Hepatocyte (in vitro differentiated cells): ENCODE measurements at regions not wholly inside any gene's neighbourhood (a gene's known extent, or its start where the extent isn't known, plus 50 kb on each side); places are given as distances from the start of the nearest gene placed in this dataset.

Experiments used
- DNase-seq: peaks from one replicate; pipeline ENCODE4 v3.0.0-alpha.2; 2016; ENCODE audit warnings: low spot score
- H2AFZ ChIP-seq: fragments of 200-600 bp; sonication (generic); 2 replicates; pipeline ENCODE4 v1.6.0; 2016; ENCODE audit warnings: antibody characterized with exemption, mild to moderate bottlenecking
- H3K27ac ChIP-seq: fragments of 200-600 bp; sonication (generic); 2 replicates; pipeline ENCODE4 v1.5.1; 2016; ENCODE audit warnings: mild to moderate bottlenecking
- H3K27me3 ChIP-seq: fragments of 200-600 bp; sonication (generic); 2 replicates; pipeline ENCODE4 v1.6.1; 2016
- H3K36me3 ChIP-seq: fragments of 200-600 bp; sonication (generic); replicated peaks from 2 replicates; pipeline ENCODE4 v1.5.1; 2016; ENCODE audit warnings: low read depth; ENCODE audit not compliant: insufficient read depth
- H3K4me1 ChIP-seq: fragments of 200-600 bp; sonication (generic); 2 replicates; pipeline ENCODE4 v1.5.1; 2016; ENCODE audit warnings: mild to moderate bottlenecking, moderate library complexity; ENCODE audit not compliant: insufficient read depth
- H3K4me2 ChIP-seq: fragments of 200-600 bp; sonication (generic); 2 replicates; pipeline ENCODE4 v1.6.0; 2016
- H3K4me3 ChIP-seq: fragments of 200-600 bp; sonication (generic); 2 replicates; pipeline ENCODE4 v1.5.1; 2016; ENCODE audit warnings: mild to moderate bottlenecking
- H3K79me2 ChIP-seq: fragments of 200-600 bp; sonication (generic); 2 replicates; pipeline ENCODE4 v1.6.0; 2017; ENCODE audit warnings: mild to moderate bottlenecking
- H3K9me2 ChIP-seq: fragments of 200-600 bp; sonication (generic); replicated peaks from 2 replicates; pipeline ENCODE4 v1.6.0; 2017; ENCODE audit warnings: mild to moderate bottlenecking; ENCODE audit not compliant: insufficient read depth
- H3K9me3 ChIP-seq: fragments of 200-600 bp; sonication (generic); 2 replicates; pipeline ENCODE4 v1.5.1; 2016; ENCODE audit warnings: low read depth, mild to moderate bottlenecking
- H4K20me1 ChIP-seq: fragments of 200-600 bp; sonication (generic); 2 replicates; pipeline ENCODE4 v1.6.0; 2016; ENCODE audit warnings: mild to moderate bottlenecking; ENCODE audit not compliant: insufficient read depth, poor library complexity, severe bottlenecking
- EZH2 ChIP-seq: fragments of 200-600 bp; sonication (generic); IDR thresholded peaks from 2 replicates; pipeline ENCODE4 v1.6.1; 2016; ENCODE audit warnings: antibody characterized with exemption, mild to moderate bottlenecking, borderline replicate concordance
- EZH2phosphoT487 ChIP-seq: fragments of 200-600 bp; sonication (generic); IDR thresholded peaks from one replicate; pipeline ENCODE4 v1.6.1; 2018; ENCODE audit warnings: antibody characterized with exemption, mild to moderate bottlenecking, low read depth, moderate library complexity; ENCODE audit not compliant: unreplicated experiment, severe bottlenecking
- WGBS: methylation state at CpG from one replicate; pipeline ENCODE4 v1.1.6; 2016; ENCODE audit warnings: low lambda C conversion rate; ENCODE audit errors: missing lambda C conversion rate; 5-methylcytosine and 5-hydroxymethylcytosine counted together
- TF ChIP-seq, protein P1 (sequence below): fragments of 200-600 bp; sonication (generic); IDR thresholded peaks from 2 replicates; pipeline ENCODE4 v1.5.1; 2016; ENCODE audit warnings: antibody characterized with exemption, mild to moderate bottlenecking; ENCODE audit not compliant: poor library complexity

GRCh38 chr11:111440416-111441205 lies 61.5 kb upstream of the POU2AF1 start:
- no peak overlapping the region for H3K4me3 ChIP-seq
- H3K9me3 ChIP-seq, result no peaks in the 10 kb centered on the region
- H4K20me1 ChIP-seq, result no peaks in the 10 kb centered on the region
- WGBS, result 88% methylated on average over 5 of the region's 5 CpGs
- H3K4me2 ChIP-seq, result no peak overlapping the region
- no peaks in the 10 kb centered on the region for H3K79me2 ChIP-seq
- no peaks in the 10 kb centered on the region for H3K27me3 ChIP-seq
- H3K4me1 ChIP-seq, result peaks cover 4% of the 10 kb centered on the region
- no peak overlapping the region for H3K27ac ChIP-seq
- no peak for TF ChIP-seq EZH2phosphoT487
- no peak for TF ChIP-seq EZH2
- TF ChIP-seq, protein P1, sequence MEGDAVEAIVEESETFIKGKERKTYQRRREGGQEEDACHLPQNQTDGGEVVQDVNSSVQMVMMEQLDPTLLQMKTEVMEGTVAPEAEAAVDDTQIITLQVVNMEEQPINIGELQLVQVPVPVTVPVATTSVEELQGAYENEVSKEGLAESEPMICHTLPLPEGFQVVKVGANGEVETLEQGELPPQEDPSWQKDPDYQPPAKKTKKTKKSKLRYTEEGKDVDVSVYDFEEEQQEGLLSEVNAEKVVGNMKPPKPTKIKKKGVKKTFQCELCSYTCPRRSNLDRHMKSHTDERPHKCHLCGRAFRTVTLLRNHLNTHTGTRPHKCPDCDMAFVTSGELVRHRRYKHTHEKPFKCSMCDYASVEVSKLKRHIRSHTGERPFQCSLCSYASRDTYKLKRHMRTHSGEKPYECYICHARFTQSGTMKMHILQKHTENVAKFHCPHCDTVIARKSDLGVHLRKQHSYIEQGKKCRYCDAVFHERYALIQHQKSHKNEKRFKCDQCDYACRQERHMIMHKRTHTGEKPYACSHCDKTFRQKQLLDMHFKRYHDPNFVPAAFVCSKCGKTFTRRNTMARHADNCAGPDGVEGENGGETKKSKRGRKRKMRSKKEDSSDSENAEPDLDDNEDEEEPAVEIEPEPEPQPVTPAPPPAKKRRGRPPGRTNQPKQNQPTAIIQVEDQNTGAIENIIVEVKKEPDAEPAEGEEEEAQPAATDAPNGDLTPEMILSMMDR, result no peak
- H3K9me2 ChIP-seq, result no peaks in the 10 kb centered on the region
- H2AFZ ChIP-seq, result no peak overlapping the region
- H3K36me3 ChIP-seq, result no peaks in the 10 kb centered on the region
- no peak for DNase-seq

GRCh38 chr11:111439901-111440300 lies 60.8 kb upstream of the POU2AF1 start:
- WGBS, result 94% methylated on average over 1 of the region's 1 CpG
- H3K27me3 ChIP-seq, result no peaks in the 10 kb centered on the region
- H3K9me2 ChIP-seq, result no peaks in the 10 kb centered on the region
- no peak overlapping the region for H2AFZ ChIP-seq
- H3K4me1 ChIP-seq, result peaks cover 4% of the 10 kb centered on the region
- no peaks in the 10 kb centered on the region for H3K79me2 ChIP-seq
- no peaks in the 10 kb centered on the region for H4K20me1 ChIP-seq
- no peak for DNase-seq
- H3K4me3 ChIP-seq, result no peak overlapping the region
- TF ChIP-seq EZH2 (no peak), EZH2phosphoT487 (no peak)
- TF ChIP-seq, protein P1, result no peak
- H3K27ac ChIP-seq, result no peak overlapping the region
- H3K4me2 ChIP-seq, result no peak overlapping the region
- H3K36me3 ChIP-seq, result no peaks in the 10 kb centered on the region
- H3K9me3 ChIP-seq, result no peaks in the 10 kb centered on the region

DNA sequence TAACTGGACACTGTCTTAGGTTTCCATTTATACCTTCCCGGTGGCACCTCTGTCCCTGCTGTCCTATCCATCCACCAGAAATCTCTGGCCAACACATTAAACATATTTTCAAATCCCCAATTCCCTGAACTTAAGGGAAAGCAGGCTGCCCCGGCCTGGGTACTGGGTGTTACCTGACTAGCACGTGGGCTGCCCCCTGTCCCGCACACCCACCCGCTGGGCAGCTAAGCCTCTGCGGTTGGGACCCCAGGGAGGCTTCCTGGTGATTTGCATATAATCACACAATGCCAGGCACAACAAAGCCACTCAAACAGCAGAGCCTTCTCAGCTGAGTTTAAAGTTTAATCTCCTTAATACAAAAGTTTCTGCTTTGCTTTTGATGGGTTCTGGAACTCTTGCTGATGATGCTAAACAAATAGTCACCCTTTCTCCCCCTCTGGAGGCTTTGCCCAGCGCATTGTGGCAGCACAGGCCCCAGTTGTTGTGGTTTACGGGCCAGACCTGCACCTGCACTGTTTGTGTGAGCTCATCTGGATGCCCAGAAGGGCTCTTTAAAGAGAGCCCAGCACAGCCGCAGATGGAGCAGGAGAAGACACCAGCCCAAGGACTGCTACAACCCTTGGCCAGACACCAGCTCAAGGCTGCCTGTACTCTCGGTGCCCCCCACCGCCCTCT lies 59.9 kb upstream of the POU2AF1 start:
- no peak for DNase-seq
- peaks cover 4% of the 10 kb centered on the region for H3K4me1 ChIP-seq
- no peaks in the 10 kb centered on the region for H3K27me3 ChIP-seq
- H3K36me3 ChIP-seq, result no peaks in the 10 kb centered on the region
- H3K4me2 ChIP-seq, result no peak overlapping the region
- H2AFZ ChIP-seq, result no peak overlapping the region
- no peaks in the 10 kb centered on the region for H3K9me3 ChIP-seq
- no peaks in the 10 kb centered on the region for H4K20me1 ChIP-seq
- WGBS, result 63% methylated on average over 11 of the region's 11 CpGs
- TF ChIP-seq EZH2, result no peak
- TF ChIP-seq, protein P1, result no peak
- TF ChIP-seq EZH2phosphoT487, result no peak
- no peak overlapping the region for H3K27ac ChIP-seq
- H3K79me2 ChIP-seq, result no peaks in the 10 kb centered on the region
- no peaks in the 10 kb centered on the region for H3K9me2 ChIP-seq
- no peak overlapping the region for H3K4me3 ChIP-seq
